ENCODE measurements at regions not wholly inside any gene's neighbourhood (a gene's known extent, or its start where the extent isn't known, plus 50 kb on each side); places are given as distances from the start of the nearest gene placed in this dataset.

GRCh38 chr11:121844016-121844415 lies 272.0 kb downstream of the BLID start:
- DNase-seq, result no peak

GRCh38 chr11:121842192-121842585 lies 273.8 kb downstream of the BLID start:
- DNase-seq, result no peak

GRCh38 chr11:121841487-121842191 lies 274.4 kb downstream of the BLID start:
- no peak for DNase-seq

GRCh38 chr11:121839781-121840180 lies 276.2 kb downstream of the BLID start:
- DNase-seq, result no peak

- no peak for DNase-seq
Observed at GRCh38 chr11:121838571-121838970, 277.4 kb downstream of the BLID start.

- DNase-seq, result no peak
Observed at GRCh38 chr11:121833970-121834369, 282.0 kb downstream of the BLID start.

GRCh38 chr11:121829159-121829643 lies 286.8 kb downstream of the BLID start:
- no peak for DNase-seq

- no peak for DNase-seq
Observed at GRCh38 chr11:121814962-121815361, 301.1 kb downstream of the BLID start.

- DNase-seq, result no peak
Observed at GRCh38 chr11:121814296-121814695, 301.7 kb downstream of the BLID start.

- no peak for DNase-seq
Observed at GRCh38 chr11:121810291-121810690, 305.7 kb downstream of the BLID start.

GRCh38 chr11:121808096-121808495 lies 307.9 kb downstream of the BLID start:
- DNase-seq, result no peak

- no peak for DNase-seq
Observed at GRCh38 chr11:121807051-121807450, 309.0 kb downstream of the BLID start.

- DNase-seq, result no peak
Observed at GRCh38 chr11:121802542-121802941, 313.5 kb downstream of the BLID start.

- DNase-seq, result peak in 1 of 2 experiments; percentile 13
Observed at GRCh38 chr11:121801781-121802180, 314.2 kb downstream of the BLID start.

- DNase-seq, result no peak
Observed at GRCh38 chr11:121801394-121801748, 314.6 kb downstream of the BLID start.

- DNase-seq, result no peak
Observed at GRCh38 chr11:121800731-121801393, 315.2 kb downstream of the BLID start.

- no peak for DNase-seq
Observed at GRCh38 chr11:121800240-121800639, 315.8 kb downstream of the BLID start.

GRCh38 chr11:121797496-121797895 lies 318.5 kb downstream of the BLID start:
- no peak for DNase-seq

- DNase-seq, result no peak
Observed at GRCh38 chr11:121795174-121795573, 320.8 kb downstream of the BLID start.

- no peak for DNase-seq
Observed at GRCh38 chr11:121794671-121795141, 321.3 kb downstream of the BLID start.

- no peak for DNase-seq
Observed at GRCh38 chr11:121793916-121794315, 322.1 kb downstream of the BLID start.

GRCh38 chr11:121793291-121793690 lies 322.7 kb downstream of the BLID start:
- no peak for DNase-seq

- no peak for DNase-seq
Observed at GRCh38 chr11:121792185-121792584, 323.8 kb downstream of the BLID start.

GRCh38 chr11:121790430-121790829 lies 325.6 kb downstream of the BLID start:
- no peak for DNase-seq

GRCh38 chr11:121780971-121781370 lies 328.2 kb upstream of the SORL1-AS1 start:
- no peak for DNase-seq
